Pancreas (tissue), 10 donors: ENCODE measurements at regions not wholly inside any gene's neighbourhood (a gene's known extent, or its start where the extent isn't known, plus 50 kb on each side); places are given as distances from the start of the nearest gene placed in this dataset.
"Not testable (repeated sequence)": the region's sequence is repeated elsewhere in the genome, so short reads cannot be mapped to it uniquely, and the experiment has no call there.

Experiments used
- ATAC-seq, 4 donors: fragments of 200-7000 bp; cut with Tn5 transposase; one replicate each; pipeline versions ENCODE4 v1.8.0 to v1.9.1; 2020; ENCODE audit warnings: mild to moderate bottlenecking in 4 of 4, moderate library complexity in 4 of 4
- DNase-seq, 6 donors: peaks; one replicate each; pipeline ENCODE4 v3.0.0-alpha.2; 2020
- FAIRE-seq: peaks from 2 replicates; lab custom pipeline; 2012; peaks lifted over from hg19 to GRCh38; lab: Jason Lieb, UNC
- H3K27ac ChIP-seq, 4 donors: fragments of 200-600 bp; sonication (generic); 1 replicate in 3 of 4; 2 replicates in 1 of 4; pipeline versions ENCODE4 v1.5.0 to v1.8.0; 2020
- H3K27me3 ChIP-seq, 4 donors: fragments of 200-600 bp; one replicate each; pipeline ENCODE4 v1.8.0; 2021
- H3K36me3 ChIP-seq, 3 donors: fragments of 200-600 bp; sonication (generic) in 1 of 3; one replicate each; pipeline versions ENCODE4 v1.5.0 to v1.8.0; 2020 to 2021
- H3K4me1 ChIP-seq, 3 donors: fragments of 200-600 bp; one replicate each; pipeline ENCODE4 v1.8.0; 2021
- H3K4me3 ChIP-seq, 4 donors: fragments of 200-600 bp; sonication (generic) in 2 of 4; one replicate each; pipeline versions ENCODE4 v1.5.0 to v1.8.0; 2020 to 2021
- H3K9me3 ChIP-seq, 4 donors: fragments of 200-600 bp; one replicate each; pipeline ENCODE4 v1.8.0; 2021
- CTCF ChIP-seq, 4 donors: fragments of 200-600 bp; sonication (generic) in 3 of 4; IDR thresholded peaks; one replicate each; pipeline versions ENCODE4 v1.5.0 to v1.8.0; 2021; ENCODE audit warnings: antibody characterized with exemption in 4 of 4
- WGBS, 2 donors: extraction: QIAGEN DNeasy Blood & Tissue Kit; methylation state at CpG; one replicate each; pipeline ENCODE4 v1.1.7; 2013; 5-methylcytosine and 5-hydroxymethylcytosine counted together
- intact Hi-C, 3 donors: fragments of 100-400 bp; cut with DNase I; formaldehyde crosslinking; loops; one replicate each; pipeline versions ENCODE4 v1.11.1 to v1.14.2; 2022
- donor health status: healthy with polysubstance abuse.
- donor health status: DM: no; HTN: no; CAD: no; lungs with moderate emphysema.
- donor health status: DM: no; HTN: no; CAD: no.
- donor health status: control.
- donor health status: control.
- donor health status: Bipolar disorder and iron deficiency.
- donor health status: DM: yes; HTN: yes; CAD: no.
- donor health status: DM: no; HTN: no; CAD: no.
- donor health status: DM: no; HTN: no; CAD: no.
- donor health status: DM: yes; HTN: yes; CAD: no.

GRCh38 chr3:166265153-166265552 lies 427.9 kb upstream of the BCHE start:
- 71 to 84% methylated on average over 4 of the region's 4 CpGs for WGBS, 2 donors
- intact Hi-C loops = no loop called here
- FAIRE-seq = no peak
- Histone ChIP-seq H3K36me3 (no peaks in the 10 kb centered on the region), H3K27ac (no peak overlapping the region), H3K4me3 (no peak overlapping the region), H3K9me3 (no peaks in the 10 kb centered on the region), H3K27me3 (no peaks in the 10 kb centered on the region), H3K4me1 (no peaks in the 10 kb centered on the region)
- no peak for ATAC-seq
- DNase-seq = no peak
- TF ChIP-seq CTCF (IDR thresholded peaks at IDR 0.05) = no peak

GRCh38 chr3:166263460-166263859 lies 426.2 kb upstream of the BCHE start:
- intact Hi-C loops = no loop called here
- ATAC-seq (no peak), FAIRE-seq (no peak), DNase-seq (no peak)
- Histone ChIP-seq H3K4me3 (no peak overlapping the region), H3K4me1 (no peaks in the 10 kb centered on the region), H3K36me3 (no peaks in the 10 kb centered on the region), H3K27me3 (no peaks in the 10 kb centered on the region), H3K9me3 (no peaks in the 10 kb centered on the region), H3K27ac (no peak overlapping the region)
- no peak for TF ChIP-seq CTCF (IDR thresholded peaks at IDR 0.05)
- WGBS, 2 donors = 29 to 33% methylated on average over 2 of the region's 2 CpGs

GRCh38 chr3:166258293-166258850 lies 421.1 kb upstream of the BCHE start:
- H3K4me3 ChIP-seq, ATAC-seq, H3K27me3 ChIP-seq, H3K4me1 ChIP-seq, intact Hi-C loops, H3K9me3 ChIP-seq, H3K27ac ChIP-seq, FAIRE-seq, H3K36me3 ChIP-seq: not testable (repeated sequence)
- DNase-seq = peak in 1 of 6 donors; percentile 54
- WGBS, 2 donors = 86 to 91% methylated on average over 15 to 41 of the region's 41 CpGs

GRCh38 chr3:166257715-166258114 lies 420.5 kb upstream of the BCHE start:
- ATAC-seq (no peak), FAIRE-seq (no peak), DNase-seq (no peak)
- intact Hi-C loops = no loop called here
- H3K9me3 ChIP-seq = no peaks in the 10 kb centered on the region
- H3K27me3 ChIP-seq = no peaks in the 10 kb centered on the region
- no peak overlapping the region for H3K27ac ChIP-seq
- H3K36me3 ChIP-seq = no peaks in the 10 kb centered on the region
- 93 to 94% methylated on average over 16 of the region's 16 CpGs for WGBS, 2 donors
- H3K4me1 ChIP-seq = no peaks in the 10 kb centered on the region
- no peak overlapping the region for H3K4me3 ChIP-seq
- no peak for TF ChIP-seq CTCF (IDR thresholded peaks at IDR 0.05)

GRCh38 chr3:166248784-166249183 lies 411.6 kb upstream of the BCHE start:
- H3K4me1 ChIP-seq = no peaks in the 10 kb centered on the region
- no peaks in the 10 kb centered on the region for H3K36me3 ChIP-seq
- no peak for ATAC-seq
- no peak overlapping the region for H3K27ac ChIP-seq
- no peaks in the 10 kb centered on the region for H3K9me3 ChIP-seq
- 70 to 80% methylated on average over 3 of the region's 3 CpGs for WGBS, 2 donors
- intact Hi-C loops = no loop called here
- TF ChIP-seq CTCF (IDR thresholded peaks at IDR 0.05) = no peak
- no peak overlapping the region for H3K4me3 ChIP-seq
- no peak for DNase-seq
- no peak for FAIRE-seq
- no peaks in the 10 kb centered on the region for H3K27me3 ChIP-seq
